Endothelial cell of umbilical vein (primary cell): ENCODE measurements at regions not wholly inside any gene's neighbourhood (a gene's known extent, or its start where the extent isn't known, plus 50 kb on each side); places are given as distances from the start of the nearest gene placed in this dataset.

Experiments used
- BruUV-seq: library from RNA; stranded (reverse); fragments of 400-500 nt; replicated peaks from 2 replicates; lab custom pipeline; 2021; lab: Mats Ljungman, UMichigan
- CTCF ChIA-PET: fragments of 300-600, 350-600 bp; sonication (Branson Sonifier 250); formaldehyde crosslinking; loops from one replicate; lab custom pipeline; 2021; ENCODE audit warnings: antibody characterized with exemption, inconsistent platforms; lab: Charles Lee
- POLR2A ChIA-PET: fragments of 300-600, 350-600 bp; sonication (Branson Sonifier 250); formaldehyde crosslinking; loops from one replicate; lab custom pipeline; 2021; ENCODE audit warnings: antibody characterized with exemption, inconsistent platforms; lab: Charles Lee
- DNase-seq: peaks from one replicate; pipeline ENCODE4 v3.0.0-alpha.2; 2011; ENCODE audit warnings: low read depth, low spot score
- FAIRE-seq: peaks from 2 replicates; lab custom pipeline; 2011; peaks lifted over from hg19 to GRCh38; lab: Jason Lieb, UNC
- H2AFZ ChIP-seq: 2 replicates; pipeline ENCODE4 v1.6.0; 2012; ENCODE audit warnings: low read depth, low read length, control low read depth, inconsistent platforms
- H3K27ac ChIP-seq: 2 replicates; pipeline ENCODE4 v1.5.1; 2011; ENCODE audit warnings: low read depth, mild to moderate bottlenecking, control low read depth, low read length, moderate library complexity; ENCODE audit not compliant: insufficient read depth
- H3K27me3 ChIP-seq, 2 experiments: 2 replicates each; pipeline versions ENCODE4 v1.6.0 to v1.6.1; 2011; ENCODE audit warnings: low read length in 2 of 2, mixed read lengths in 1 of 2; ENCODE audit not compliant: control insufficient read depth in 2 of 2, insufficient read depth in 2 of 2
- H3K36me3 ChIP-seq, 2 experiments: 2 replicates in 1 of 2; 3 replicates in 1 of 2; pipeline ENCODE4 v1.5.1; 2011; ENCODE audit warnings: low read length in 2 of 2, mild to moderate bottlenecking in 1 of 2, moderate library complexity in 1 of 2; ENCODE audit not compliant: control insufficient read depth in 2 of 2, insufficient read depth in 2 of 2; ENCODE audit errors: extremely low read depth in 1 of 2
- H3K4me1 ChIP-seq: 3 replicates; pipeline ENCODE4 v1.5.1; 2011; ENCODE audit warnings: mild to moderate bottlenecking, low read length; ENCODE audit not compliant: control insufficient read depth, insufficient read depth; ENCODE audit errors: extremely low read depth
- H3K4me2 ChIP-seq: 2 replicates; pipeline ENCODE4 v1.6.1; 2011; ENCODE audit warnings: low read length, control low read depth, mixed read lengths; ENCODE audit not compliant: insufficient read depth
- H3K4me3 ChIP-seq, 3 experiments: fragments of 200-600 bp in 1 of 3; sonication (generic), shearing (Covaris generic) in 1 of 3; replicated peaks in 1 of 3; 2 replicates each; pipeline ENCODE4 v1.5.1; 2011 to 2016; ENCODE audit warnings: control low read depth in 3 of 3, low read length in 3 of 3, mild to moderate bottlenecking in 2 of 3, inconsistent platforms in 1 of 3, low read depth in 1 of 3, moderate library complexity in 1 of 3; ENCODE audit not compliant: insufficient read depth in 1 of 3
- H3K79me2 ChIP-seq: 2 replicates; pipeline ENCODE4 v1.6.0; 2012; ENCODE audit warnings: low read length, inconsistent platforms; ENCODE audit not compliant: control insufficient read depth, insufficient read depth
- H3K9ac ChIP-seq: replicated peaks from 2 replicates; pipeline ENCODE3; 2011; ENCODE audit warnings: low read length, control low read depth; ENCODE audit not compliant: insufficient read depth; ENCODE audit errors: extremely low read depth
- H3K9me1 ChIP-seq: replicated peaks from 3 replicates; pipeline ENCODE4 v1.6.0; 2011; ENCODE audit warnings: mild to moderate bottlenecking, low read length; ENCODE audit not compliant: control insufficient read depth, insufficient read depth; ENCODE audit errors: extremely low read depth
- H3K9me3 ChIP-seq: replicated peaks from 2 replicates; pipeline ENCODE4 v1.5.1; 2012; ENCODE audit warnings: low read length, inconsistent platforms; ENCODE audit not compliant: control insufficient read depth, insufficient read depth
- H4K20me1 ChIP-seq: replicated peaks from 2 replicates; pipeline ENCODE3; 2011; ENCODE audit warnings: mild to moderate bottlenecking, low read length; ENCODE audit not compliant: control insufficient read depth, insufficient read depth; ENCODE audit errors: extremely low read depth
- CTCF ChIP-seq, 2 donors: IDR thresholded peaks; 1 replicate in 1 of 2; 2 replicates in 1 of 2; pipeline ENCODE4 v1.5.1; 2011; ENCODE audit warnings: low read length in 2 of 2, mild to moderate bottlenecking in 2 of 2, moderate library complexity in 2 of 2, control low read depth in 1 of 2, inconsistent platforms in 1 of 2, low read depth in 1 of 2; ENCODE audit not compliant: insufficient read depth in 1 of 2; ENCODE audit errors: extremely low read depth in 1 of 2
- EZH2 ChIP-seq: IDR thresholded peaks from 2 replicates; pipeline ENCODE4 v1.6.1; 2012; ENCODE audit warnings: borderline replicate concordance, low read depth, mild to moderate bottlenecking, moderate library complexity, low read length, inconsistent platforms; ENCODE audit not compliant: severe bottlenecking
- FOS ChIP-seq: IDR thresholded peaks from 2 replicates; pipeline ENCODE4 v1.6.1; 2011; ENCODE audit warnings: mild to moderate bottlenecking, low read length, moderate library complexity, borderline replicate concordance; ENCODE audit not compliant: insufficient read depth
- GATA2 ChIP-seq: IDR thresholded peaks from 2 replicates; pipeline ENCODE4 v1.7.0; 2011; ENCODE audit warnings: low read depth, mild to moderate bottlenecking, moderate library complexity, mixed read lengths, low read length; ENCODE audit not compliant: insufficient read length, insufficient read depth
- JUN ChIP-seq: IDR thresholded peaks from 2 replicates; pipeline ENCODE4 v1.6.1; 2011; ENCODE audit warnings: borderline replicate concordance, low read depth; ENCODE audit not compliant: insufficient read length, insufficient read depth
- MYC ChIP-seq: IDR thresholded peaks from one replicate; pipeline ENCODE4 v1.6.1; 2011; ENCODE audit warnings: mild to moderate bottlenecking, low read depth, low read length
- POLR2A ChIP-seq: IDR thresholded peaks from 2 replicates; pipeline ENCODE4 v1.6.1; 2012; ENCODE audit warnings: low read depth, mild to moderate bottlenecking, control low read depth, low read length
- POLR2AphosphoS5 ChIP-seq: IDR thresholded peaks from 2 replicates; pipeline ENCODE4 v1.6.1; 2012; ENCODE audit warnings: low read depth, mild to moderate bottlenecking, control low read depth, low read length, moderate library complexity; ENCODE audit not compliant: insufficient read depth
- dilution Hi-C: fragments of 300-500 bp; cut with MboI; formaldehyde crosslinking; loops from one replicate; pipeline ENCODE4 v1.15.0; 2019; ENCODE audit warnings: low sequenced_read_pairs; ENCODE audit not compliant: extremely low pct_ligation_motif_present
- intact Hi-C: fragments of 100-400 bp; cut with micrococcal nuclease; formaldehyde crosslinking; loops from one replicate; pipeline ENCODE4 v1.10.0; 2022
- TF ChIP-seq, protein P1 (sequence below): IDR thresholded peaks from 2 replicates; pipeline ENCODE4 v1.6.1; 2011; ENCODE audit not compliant: insufficient read depth, insufficient read length

- Histone ChIP-seq H3K27me3 (no peaks in the 10 kb centered on the region), H3K4me1 (peaks cover 30% of the 10 kb centered on the region), H3K79me2 (no peaks in the 10 kb centered on the region), H3K4me3 (no peak overlapping the region), H3K27ac (peak overlapping the region; percentile 65), H3K9ac (peak overlapping the region; percentile 15), H3K36me3 (no peaks in the 10 kb centered on the region), H3K4me2 (no peak overlapping the region), H3K9me3 (no peaks in the 10 kb centered on the region), H4K20me1 (no peaks in the 10 kb centered on the region), H3K9me1 (no peaks in the 10 kb centered on the region), H2AFZ (no peak overlapping the region)
- ChIA-PET POLR2A (no interaction called here), CTCF (interaction anchor here (1.4 to 3.1 kb wide), 2 partner anchors 118 to 163 kb away, joined by 3 to 11 read pairs; no protein-coding TSS in a partner anchor)
- intact Hi-C loops (no loop called here), dilution Hi-C loops (no loop called here)
- TF ChIP-seq MYC (no peak), GATA2 (no peak), POLR2A (no peak), CTCF (IDR thresholded peaks at IDR 0.05; ENCODE audit: extremely low read depth in 1 of 2, insufficient read depth in 1 of 2, low read depth in 1 of 2, low read length in 2 of 2) (no peak), JUN (peak; percentile 28), POLR2AphosphoS5 (peak; percentile 53)
- FAIRE-seq (peak; percentile 79), DNase-seq (peak; percentile 87)
- BruUV-seq = no TSS peak
Measured at GRCh38 chr16:86899757-86900156, 321.4 kb downstream of the FOXL1 start.

DNA sequence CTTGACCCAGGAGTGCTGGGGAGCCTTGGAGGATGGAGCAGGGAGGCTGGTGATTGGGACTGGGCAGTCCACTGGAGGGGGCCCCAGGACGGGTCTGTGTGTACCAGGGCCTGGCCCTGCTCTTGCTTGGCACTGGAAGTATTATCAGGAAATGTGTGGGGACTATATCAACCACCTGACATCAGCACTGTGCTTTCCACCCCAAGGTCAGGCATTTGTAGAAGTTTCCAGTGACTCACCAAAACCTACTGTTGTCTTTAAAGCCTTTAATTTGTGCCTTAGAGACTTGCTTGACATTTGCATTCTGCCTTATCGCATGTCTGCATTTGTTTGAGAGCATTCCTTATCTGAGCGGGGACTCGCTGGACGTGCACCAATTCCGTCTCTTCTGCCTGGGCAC lies 323.1 kb downstream of the FOXL1 start:
- POLR2A ChIA-PET = no interaction called here
- peak; percentile 96 for FAIRE-seq
- TF ChIP-seq FOS (peak; percentile 47), EZH2 (no peak), JUN (peak; percentile 87), CTCF (IDR thresholded peaks at IDR 0.05; ENCODE audit: extremely low read depth in 1 of 2, insufficient read depth in 1 of 2, low read depth in 1 of 2, low read length in 2 of 2) (peak in 1 of 2 donors; percentile 49), POLR2AphosphoS5 (peak; percentile 43), POLR2A (no peak), GATA2 (peak; percentile 69), MYC (no peak)
- TF ChIP-seq, protein P1, sequence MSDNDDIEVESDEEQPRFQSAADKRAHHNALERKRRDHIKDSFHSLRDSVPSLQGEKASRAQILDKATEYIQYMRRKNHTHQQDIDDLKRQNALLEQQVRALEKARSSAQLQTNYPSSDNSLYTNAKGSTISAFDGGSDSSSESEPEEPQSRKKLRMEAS = no peak

More for the DNA sequence above, 323.1 kb downstream of the FOXL1 start:
- DNase-seq = peak; percentile 94
- dilution Hi-C loops (no loop called here), intact Hi-C loops (loop anchor here (1.0 kb wide), 4 partner anchors 14 to 161 kb away; no protein-coding TSS in a partner anchor)
- BruUV-seq = no TSS peak
- Histone ChIP-seq H3K27ac (peak overlapping the region; percentile 53), H3K9ac (no peak overlapping the region), H3K4me1 (peaks cover 24% of the 10 kb centered on the region), H4K20me1 (no peaks in the 10 kb centered on the region), H3K79me2 (no peaks in the 10 kb centered on the region), H3K36me3 (no peaks in the 10 kb centered on the region), H3K9me1 (no peaks in the 10 kb centered on the region), H3K4me2 (no peak overlapping the region), H2AFZ (no peak overlapping the region), H3K9me3 (no peaks in the 10 kb centered on the region), H3K27me3 (no peaks in the 10 kb centered on the region), H3K4me3 (no peak overlapping the region)
- CTCF ChIA-PET = interaction anchor here (0.9 to 3.1 kb wide), 2 partner anchors 116 to 162 kb away, joined by 4 to 11 read pairs; no protein-coding TSS in a partner anchor
